K562 (cell line): ENCODE measurements at regions not wholly inside any gene's neighbourhood (a gene's known extent, or its start where the extent isn't known, plus 50 kb on each side); places are given as distances from the start of the nearest gene placed in this dataset.

Source experiments
- ATAC-seq: fragments of 200-7000 bp; cut with Tn5 transposase; 3 replicates; pipeline ENCODE4 v1.9.1; 2020; ENCODE audit warnings: moderate library complexity
- BruUV-seq: library from RNA; stranded (reverse); fragments of 400-500 nt; replicated peaks from 2 replicates; lab custom pipeline; 2021; lab: Mats Ljungman, UMichigan
- CTCF ChIA-PET: fragments of 300-600 bp; formaldehyde crosslinking; extraction: SDS; loops from one replicate; lab custom pipeline; 2021; ENCODE audit warnings: low intra/inter-chr PET ratio; lab: Yijun Ruan, JAX
- POLR2A ChIA-PET: fragments of 300-600, 350-650 bp; sonication (Branson Sonifier 250); formaldehyde crosslinking; extraction: SDS; loops from one replicate; lab custom pipeline; 2021; ENCODE audit warnings: antibody characterized with exemption, inconsistent platforms; lab: Yijun Ruan, JAX
- DNase-seq, 4 experiments: peaks; one replicate each; pipeline versions ENCODE4 v3.0.0 to v3.0.0-alpha.2; 2011 to 2018; ENCODE audit warnings: low spot score in 3 of 4, mixed read lengths in 3 of 4; ENCODE audit errors: extremely low read depth in 1 of 4
- FAIRE-seq: peaks from 2 replicates; lab custom pipeline; 2011; peaks lifted over from hg19 to GRCh38; lab: Jason Lieb, UNC
- H2AFZ ChIP-seq: 2 replicates; pipeline ENCODE4 v1.6.0; 2011; ENCODE audit warnings: low read depth, low read length, control low read depth, inconsistent platforms
- H3K27ac ChIP-seq: fragments of 200-600 bp; 3 replicates; pipeline ENCODE4 v1.8.0; 2011; ENCODE audit warnings: low read depth, mild to moderate bottlenecking, control low read depth, inconsistent platforms, low read length, moderate library complexity, mixed read lengths; ENCODE audit errors: extremely low read depth
- H3K27me3 ChIP-seq, 2 experiments: fragments of 300-600 bp in 1 of 2; 2 replicates in 1 of 2; 3 replicates in 1 of 2; pipeline versions ENCODE4 v1.6.0 to v1.8.0; 2011; ENCODE audit warnings: inconsistent platforms in 2 of 2, low read length in 2 of 2, mild to moderate bottlenecking in 1 of 2, mixed read lengths in 1 of 2, moderate library complexity in 1 of 2; ENCODE audit not compliant: control insufficient read depth in 2 of 2, insufficient read depth in 2 of 2
- H3K36me3 ChIP-seq: fragments of 300-600 bp; 3 replicates; pipeline ENCODE4 v1.8.0; 2011; ENCODE audit warnings: mild to moderate bottlenecking, low read length, inconsistent platforms; ENCODE audit not compliant: control insufficient read depth, insufficient read depth
- H3K4me1 ChIP-seq, 2 experiments: fragments of 200-600 bp in 1 of 2; replicated peaks in 1 of 2; 2 replicates in 1 of 2; 3 replicates in 1 of 2; pipeline versions ENCODE4 v1.5.1 to v1.8.0; 2011; ENCODE audit warnings: inconsistent platforms in 2 of 2, low read length in 2 of 2, mild to moderate bottlenecking in 1 of 2, mixed read lengths in 1 of 2, moderate library complexity in 1 of 2; ENCODE audit not compliant: control insufficient read depth in 2 of 2, insufficient read depth in 2 of 2
- H3K4me2 ChIP-seq: 2 replicates; pipeline ENCODE4 v1.6.1; 2011; ENCODE audit warnings: low read length, control low read depth, inconsistent platforms, mixed read lengths; ENCODE audit not compliant: insufficient read depth
- H3K4me3 ChIP-seq: fragments of 200-600 bp; sonication (generic), shearing (Covaris generic); 2 replicates; pipeline ENCODE4 v1.5.1; 2016; ENCODE audit warnings: control low read depth, inconsistent platforms
- H3K79me2 ChIP-seq: fragments of 200-600 bp; 3 replicates; pipeline ENCODE4 v1.8.0; 2011; ENCODE audit warnings: low read length, inconsistent platforms; ENCODE audit not compliant: control insufficient read depth, insufficient read depth
- H3K9ac ChIP-seq, 2 experiments: 2 replicates each; pipeline versions ENCODE4 v1.6.0 to v1.6.1; 2011; ENCODE audit warnings: low read depth in 2 of 2, low read length in 2 of 2, control low read depth in 1 of 2, inconsistent platforms in 1 of 2, mild to moderate bottlenecking in 1 of 2, mixed read lengths in 1 of 2; ENCODE audit not compliant: insufficient read depth in 1 of 2
- H3K9me1 ChIP-seq: one replicate; pipeline ENCODE4 v1.6.0; 2011; ENCODE audit warnings: inconsistent platforms, mild to moderate bottlenecking, low read length, moderate library complexity; ENCODE audit not compliant: control insufficient read depth, insufficient read depth
- H3K9me3 ChIP-seq: replicated peaks from 2 replicates; pipeline ENCODE4 v1.5.1; 2011; ENCODE audit warnings: low read depth, low read length, inconsistent platforms; ENCODE audit not compliant: control insufficient read depth, insufficient read depth
- H4K20me1 ChIP-seq: replicated peaks from 2 replicates; pipeline ENCODE4 v1.6.1; 2011; ENCODE audit warnings: low read length, inconsistent platforms, mixed read lengths; ENCODE audit not compliant: control insufficient read depth, insufficient read depth
- HMG20A ChIP-seq: fragments of 450-650 bp; formaldehyde crosslinking; conservative IDR thresholded peaks from 2 replicates; pipeline ENCODE4 v1.4.0; 2020; ENCODE audit warnings: mild to moderate bottlenecking, mixed read lengths
- JUND ChIP-seq, 2 experiments: IDR thresholded peaks; 2 replicates in 1 of 2; 3 replicates in 1 of 2; pipeline ENCODE4 v1.6.1; 2011; ENCODE audit warnings: borderline replicate concordance in 2 of 2, low read depth in 2 of 2, low read length in 2 of 2, improper control_type of control experiment in 1 of 2, missing biosample characterization in 1 of 2, missing genetic modification characterization in 1 of 2, missing genetic modification reagents in 1 of 2
- MCM7 ChIP-seq, 2 experiments: fragments of 450-650 bp; IDR thresholded peaks; 2 replicates each; pipeline ENCODE4 v1.6.1; 2016 to 2018
- MXI1 ChIP-seq: IDR thresholded peaks from 2 replicates; pipeline ENCODE4 v1.6.1; 2011; ENCODE audit warnings: low read depth, mild to moderate bottlenecking, improper control_type of control experiment, low read length
- PURB ChIP-seq: sonication (generic); formaldehyde crosslinking; IDR thresholded peaks from 2 replicates; pipeline ENCODE4 v1.9.0; 2021; ENCODE audit warnings: low read depth, mild to moderate bottlenecking, missing genetic modification reagents
- SRSF7 ChIP-seq: fragments of 200-400 bp; formaldehyde crosslinking; optimal IDR thresholded peaks from 2 replicates; pipeline ENCODE3; 2017; ENCODE audit warnings: mild to moderate bottlenecking, low read depth, low read length
- WHSC1 ChIP-seq: IDR thresholded peaks from one replicate; pipeline ENCODE4 v1.6.1; 2012; ENCODE audit warnings: low read length, control low read depth, inconsistent platforms
- ZKSCAN1 ChIP-seq: fragments of 150-350 bp; IDR thresholded peaks from 2 replicates; pipeline ENCODE4 v1.6.1; 2016; ENCODE audit warnings: low read depth, low read length
- ZNF584 ChIP-seq: fragments of 200-800 bp; sonication (Bioruptor generic); IDR thresholded peaks from 2 replicates; pipeline ENCODE4 v1.6.1; 2016; ENCODE audit warnings: low read depth, mild to moderate bottlenecking, missing genetic modification characterization, missing compliant biosample characterization
- WGBS: fragments of 100-300 bp; shearing (Covaris generic); methylation state at CpG from one replicate; pipeline ENCODE4 v1.1.6; 2016; ENCODE audit warnings: low coverage, mixed read lengths; ENCODE audit not compliant: insufficient coverage; ENCODE audit errors: missing lambda C conversion rate; 5-methylcytosine and 5-hydroxymethylcytosine counted together
- in situ Hi-C: fragments of 300-500 bp; cut with MboI; formaldehyde crosslinking; loops from 4 replicates; pipeline ENCODE4 v1.15.0; 2018; ENCODE audit warnings: inconsistent platforms, mixed read lengths
- intact Hi-C: fragments of 100-400 bp; cut with micrococcal nuclease; formaldehyde crosslinking; loops from 2 replicates; pipeline ENCODE4 v1.14.2; 2022
- TF ChIP-seq, protein P1 (sequence below): sonication (generic); formaldehyde crosslinking; IDR thresholded peaks from 2 replicates; pipeline ENCODE4 v1.9.0; 2022; ENCODE audit warnings: mild to moderate bottlenecking, missing genetic modification reagents

DNA sequence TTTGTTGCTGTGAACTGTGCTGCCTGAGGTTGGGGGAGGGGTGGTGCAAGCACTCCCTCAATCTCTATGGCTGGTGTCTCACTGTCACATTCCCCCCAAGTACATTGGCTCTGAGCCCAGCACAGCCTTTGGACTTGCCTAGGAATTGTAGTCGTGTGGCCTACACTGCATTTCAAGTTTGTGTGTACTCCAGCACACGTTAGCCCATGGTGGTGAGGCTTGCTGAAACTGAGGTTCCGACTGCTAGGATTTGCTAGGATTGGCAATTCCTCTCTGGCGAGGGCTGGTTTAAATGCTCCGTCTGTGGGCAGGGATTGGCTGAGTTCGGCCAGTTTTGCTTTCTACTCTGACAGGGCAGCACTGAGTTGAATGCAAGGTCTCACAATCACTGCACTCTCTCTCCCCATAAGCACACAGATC is 121.7 kb upstream of the CXXC4 start:
- FAIRE-seq: no peak
- 0% methylated on average over 6 of the region's 6 CpGs for WGBS
- Histone ChIP-seq H3K9me1 (no peaks in the 10 kb centered on the region), H3K4me2 (no peak overlapping the region), H3K79me2 (no peaks in the 10 kb centered on the region), H3K9me3 (no peaks in the 10 kb centered on the region), H3K36me3 (no peaks in the 10 kb centered on the region), H3K27me3 (no peaks in the 10 kb centered on the region), H3K4me1 (no peaks in the 10 kb centered on the region), H4K20me1 (no peaks in the 10 kb centered on the region), H2AFZ (no peak overlapping the region), H3K27ac (no peak overlapping the region), H3K4me3 (no peak overlapping the region), H3K9ac (no peak overlapping the region)
- no peak for ATAC-seq
- DNase-seq: no peak
- BruUV-seq: no TSS peak
- intact Hi-C loops: no loop called here
- in situ Hi-C loops: no loop called here
- ChIA-PET POLR2A (no interaction called here), CTCF (no interaction called here)
- TF ChIP-seq, protein P1, sequence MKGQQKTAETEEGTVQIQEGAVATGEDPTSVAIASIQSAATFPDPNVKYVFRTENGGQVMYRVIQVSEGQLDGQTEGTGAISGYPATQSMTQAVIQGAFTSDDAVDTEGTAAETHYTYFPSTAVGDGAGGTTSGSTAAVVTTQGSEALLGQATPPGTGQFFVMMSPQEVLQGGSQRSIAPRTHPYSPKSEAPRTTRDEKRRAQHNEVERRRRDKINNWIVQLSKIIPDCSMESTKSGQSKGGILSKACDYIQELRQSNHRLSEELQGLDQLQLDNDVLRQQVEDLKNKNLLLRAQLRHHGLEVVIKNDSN (CRISPR knock-in tag): no peak
- TF ChIP-seq ZKSCAN1 (no peak), MXI1 (no peak), PURB (no peak), WHSC1 (no peak), JUND (IDR thresholded peaks at IDR 0.05; ENCODE audit: borderline replicate concordance, low read depth, low read length) (no peak), JUND (tag; IDR thresholded peaks at IDR 0.05; ENCODE audit: borderline replicate concordance, low read depth, low read length) (no peak), ZNF584 (CRISPR knock-in tag) (no peak), HMG20A (no peak), SRSF7 (no peak), MCM7 (IDR thresholded peaks at IDR 0.05) (no peak)
